Lung microvascular endothelial cell (primary cell): ENCODE measurements at regions not wholly inside any gene's neighbourhood (a gene's known extent, or its start where the extent isn't known, plus 50 kb on each side); places are given as distances from the start of the nearest gene placed in this dataset.
A peak's percentile ranks its signal among the peaks of the same experiment; 100 is the strongest.

Experiments
- DNase-seq, 2 donors: peaks; one replicate each; pipeline versions ENCODE4 v3.0.0 to v3.0.0-alpha.2; 2010; ENCODE audit warnings: low read depth in 2 of 2

DNA sequence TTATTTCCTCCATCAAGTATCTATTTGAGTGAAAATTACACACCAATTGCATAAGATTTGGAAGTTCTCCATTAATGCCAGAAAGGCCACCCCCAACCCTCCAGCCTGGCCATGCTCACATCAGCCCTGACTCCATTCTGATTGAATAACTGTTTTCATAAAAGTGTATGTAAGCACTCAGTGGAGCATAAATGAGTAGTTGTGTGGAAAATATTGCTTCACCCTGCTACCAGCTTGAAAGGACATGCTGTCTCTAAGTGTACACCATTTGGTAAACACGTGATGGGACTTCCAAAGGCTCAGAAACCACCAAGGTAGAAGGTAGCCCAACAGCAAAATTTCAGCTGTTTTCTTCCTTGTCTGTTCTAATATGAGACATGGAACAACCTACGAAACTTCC, 393.8 kb downstream of the ZNF385D start:
- DNase-seq, result no peak

DNA sequence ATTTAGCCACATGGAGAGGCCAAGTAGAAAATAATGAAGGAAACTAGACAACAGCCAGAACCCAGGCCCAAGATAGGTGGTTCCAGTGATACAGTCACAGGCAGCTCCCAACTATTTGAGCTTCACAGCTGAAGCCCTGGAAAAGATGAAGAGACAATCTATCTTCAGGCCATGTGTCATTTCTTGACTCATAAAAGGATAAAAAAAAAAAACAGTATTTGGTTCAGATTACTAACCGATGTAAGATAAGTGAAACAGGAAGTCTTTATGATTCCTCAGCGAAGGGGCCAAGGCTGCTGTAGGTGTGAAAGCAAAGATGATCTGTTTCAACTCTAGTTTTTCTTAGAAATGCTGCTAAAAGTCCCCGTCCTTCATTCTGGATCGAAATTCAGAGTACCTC, 394.6 kb downstream of the ZNF385D start:
- DNase-seq, result no peak

DNA sequence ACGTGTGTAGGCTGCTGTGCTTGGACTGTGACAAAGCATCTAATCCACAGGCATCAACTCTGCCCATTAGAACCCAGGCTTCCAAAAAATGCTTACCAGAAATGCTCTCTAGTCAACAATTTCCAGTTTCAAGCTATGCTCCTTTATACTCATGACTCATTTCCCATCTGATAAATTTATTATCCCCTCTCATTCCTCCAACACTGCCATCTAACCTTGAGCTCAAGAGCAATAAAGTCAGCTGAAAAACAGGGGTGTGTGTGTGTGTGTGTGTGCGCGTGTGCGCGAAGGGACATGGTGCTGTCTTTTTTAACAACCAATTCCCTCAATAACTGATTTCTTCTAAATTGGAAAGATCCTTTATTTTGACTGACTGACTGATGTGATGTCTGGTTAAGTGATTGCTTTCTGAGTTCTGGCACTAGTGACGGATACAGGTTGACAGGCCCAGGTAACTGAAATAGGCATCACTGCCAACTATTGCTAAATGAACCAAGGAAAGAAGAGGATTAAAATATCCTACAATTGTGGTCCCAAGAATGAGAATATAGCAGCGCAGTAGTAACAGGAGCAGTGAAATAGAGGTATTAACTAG, 405.5 kb downstream of the ZNF385D start:
- DNase-seq, result no peak

DNA sequence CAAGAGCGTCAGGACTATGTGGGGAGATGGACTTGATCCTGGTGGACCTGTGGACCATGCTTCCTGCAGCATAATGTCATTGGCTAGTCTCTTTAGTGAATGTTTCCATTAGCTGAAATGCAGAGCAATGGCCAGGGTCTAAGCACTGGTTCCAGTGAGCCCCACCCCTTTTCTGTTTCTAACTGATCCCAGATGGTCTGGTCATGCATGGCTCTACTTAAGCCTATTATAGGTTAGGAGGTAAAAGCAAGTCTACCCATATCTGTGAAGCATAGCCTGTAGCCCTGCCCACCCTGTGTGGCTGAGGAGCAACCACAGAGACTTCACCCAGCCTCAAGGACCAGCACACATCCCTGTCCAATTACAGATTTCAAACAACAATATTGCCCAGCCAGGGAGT, 419.2 kb downstream of the ZNF385D start:
- DNase-seq, result no peak

DNA sequence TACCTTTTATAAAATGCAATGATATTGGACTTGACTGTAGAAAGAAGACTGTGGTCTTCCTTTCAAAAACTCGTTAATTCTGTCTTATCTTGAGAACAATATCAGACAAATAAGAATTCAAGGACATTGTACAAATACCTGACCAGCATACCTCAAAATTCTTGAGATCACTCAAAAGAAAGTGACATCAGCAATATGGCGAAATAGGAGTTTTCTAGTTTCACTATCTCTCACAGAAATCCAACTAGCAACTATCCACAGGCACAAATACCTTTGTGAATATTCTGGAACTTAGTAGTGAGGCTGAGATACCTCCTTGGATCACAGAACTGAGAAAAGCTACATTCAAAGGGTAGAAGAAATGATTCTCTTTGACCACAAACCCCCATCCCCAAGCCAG, 419.7 kb downstream of the ZNF385D start:
- no peak for DNase-seq

DNA sequence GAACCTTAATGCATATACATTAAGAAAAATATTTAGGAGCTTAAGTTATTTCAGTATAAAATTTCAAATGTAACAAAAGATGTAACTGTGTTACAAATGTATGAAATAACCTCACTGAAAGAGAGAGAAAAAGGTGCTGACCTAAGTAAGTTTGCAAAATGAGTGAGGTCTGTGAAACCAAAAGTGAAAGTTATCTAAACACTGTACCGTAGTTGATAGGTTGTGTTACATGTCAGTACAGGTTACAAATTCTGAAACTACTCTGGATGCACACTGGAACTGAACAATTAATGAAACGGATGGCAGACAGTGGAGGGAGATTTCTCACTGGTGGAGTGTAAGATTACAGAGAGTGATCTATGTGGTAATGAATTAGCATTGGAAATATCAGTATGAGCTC, 420.7 kb downstream of the ZNF385D start:
- peak in 1 of 2 donors; percentile 20 for DNase-seq

DNA sequence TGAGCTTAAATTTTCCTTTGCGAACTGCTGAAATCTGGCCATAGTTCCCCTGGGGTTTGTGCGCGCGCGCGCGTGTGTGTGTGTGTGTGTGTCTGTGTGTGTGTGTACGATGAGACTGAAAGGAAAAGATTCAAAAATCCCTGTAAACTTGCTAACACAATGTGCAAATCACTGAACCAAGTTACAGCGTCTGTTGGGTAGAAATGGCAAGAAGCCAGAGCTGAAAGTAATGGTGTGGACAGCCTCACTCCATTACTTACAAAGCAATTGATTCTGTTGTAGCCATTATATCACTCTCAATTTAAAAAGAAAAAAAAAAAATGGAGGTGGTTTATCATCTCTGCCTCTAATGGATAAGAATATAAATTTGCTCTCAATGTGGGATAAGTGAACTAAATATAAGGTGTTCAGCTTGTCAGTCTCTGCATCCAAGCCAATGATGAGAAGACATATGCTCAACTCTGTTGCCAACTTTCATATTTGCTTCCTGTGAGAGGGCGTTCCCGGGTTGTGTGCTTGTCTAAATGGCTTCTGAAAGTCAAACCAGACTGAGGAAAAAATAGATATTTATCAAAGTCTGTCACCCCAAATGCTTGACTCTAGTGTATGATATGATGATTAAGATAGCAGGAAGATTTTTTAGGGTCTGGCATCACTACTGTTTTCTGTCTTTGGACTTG, 422.2 kb downstream of the ZNF385D start:
- DNase-seq, result no peak

DNA sequence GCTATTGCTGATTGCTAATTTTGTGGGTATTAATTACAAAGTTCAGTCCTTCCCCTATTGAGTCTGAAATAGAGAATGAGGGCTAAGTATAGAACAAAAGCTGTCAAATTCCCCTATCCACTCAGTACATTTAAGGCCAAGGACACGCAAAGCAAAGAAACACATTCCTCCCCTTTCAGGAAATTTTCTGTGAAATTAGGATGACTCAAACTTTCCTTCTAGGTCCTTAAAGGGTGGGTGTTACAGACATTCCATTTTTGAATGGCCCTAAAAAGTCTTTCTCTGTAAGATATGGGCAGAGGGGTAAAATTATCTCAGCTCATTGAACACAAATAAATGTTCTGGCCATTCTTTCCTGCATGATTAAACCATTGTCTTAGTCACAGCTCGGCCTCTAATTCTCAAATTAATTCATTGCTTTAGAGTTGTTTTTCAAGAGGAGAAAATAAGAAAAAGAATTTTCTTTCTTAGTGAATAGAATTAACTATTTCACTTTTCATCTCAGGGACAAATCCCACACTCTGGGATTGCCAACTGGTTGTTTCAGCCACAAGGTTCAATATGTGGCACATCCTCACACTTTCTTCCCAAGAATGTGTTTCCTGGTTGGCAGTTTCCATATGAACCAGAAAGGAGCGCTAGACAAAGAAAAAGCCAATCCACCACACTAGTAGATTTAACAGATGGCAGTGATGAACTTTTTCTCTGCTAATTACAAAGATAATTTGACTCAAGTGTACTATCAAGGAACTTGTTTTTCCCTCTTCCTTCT, 424.1 kb downstream of the ZNF385D start:
- DNase-seq, result no peak

DNA sequence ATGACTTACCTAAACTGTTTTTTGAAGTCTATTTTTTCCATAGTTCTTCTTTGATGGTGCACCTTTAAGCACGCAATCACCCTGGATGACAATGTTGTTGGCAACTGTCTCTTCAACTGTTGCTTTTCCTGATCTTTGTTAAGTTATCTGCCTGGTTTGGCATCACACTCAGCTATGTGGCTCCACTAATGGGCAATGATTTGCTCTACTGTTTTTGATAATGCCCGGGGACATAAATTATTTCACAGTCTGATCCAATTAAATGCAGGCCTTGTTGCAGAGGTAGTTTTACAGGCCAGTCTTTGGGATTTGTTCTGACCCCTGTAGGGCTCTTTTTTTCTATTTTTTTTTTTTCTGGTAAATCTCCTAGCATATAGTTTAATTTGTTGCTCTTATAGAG, 436.3 kb downstream of the ZNF385D start:
- no peak for DNase-seq

DNA sequence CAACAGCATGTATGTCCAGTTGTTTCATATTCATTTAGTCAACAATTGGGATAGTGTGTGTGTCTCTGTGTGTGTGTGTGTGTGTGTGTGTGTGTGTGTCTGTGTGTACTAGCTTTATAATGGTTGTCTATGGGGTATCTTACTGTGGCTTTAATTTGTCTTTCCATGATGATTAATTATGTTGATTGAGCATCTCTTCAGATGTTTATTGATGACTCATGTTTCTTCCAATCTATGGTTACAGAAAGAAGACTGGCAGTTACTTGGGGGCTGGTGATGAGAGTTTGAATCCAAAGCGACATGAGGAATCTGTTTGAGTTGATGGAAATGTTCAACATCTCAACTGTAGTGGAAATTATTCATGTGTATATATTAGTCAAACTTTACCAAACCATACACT, 440.1 kb downstream of the ZNF385D start:
- DNase-seq, result no peak

DNA sequence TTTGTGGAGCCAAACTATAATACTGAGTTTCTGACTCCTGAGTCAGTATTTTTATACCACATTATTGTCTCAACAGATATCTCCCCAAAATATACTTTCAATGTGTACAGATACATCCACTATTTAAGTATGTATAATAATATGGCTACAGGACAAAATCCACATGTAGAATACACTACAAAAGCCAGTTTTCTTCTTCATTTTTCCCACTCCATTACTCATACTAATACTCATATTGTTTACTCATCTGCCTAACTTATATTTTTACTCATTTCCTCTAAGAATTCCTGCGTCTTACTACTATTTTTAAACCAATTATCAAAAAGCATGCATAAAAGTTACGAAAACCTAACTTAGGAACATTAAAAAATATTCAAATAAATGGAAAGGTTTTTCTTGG, 440.8 kb downstream of the ZNF385D start:
- DNase-seq, result no peak

DNA sequence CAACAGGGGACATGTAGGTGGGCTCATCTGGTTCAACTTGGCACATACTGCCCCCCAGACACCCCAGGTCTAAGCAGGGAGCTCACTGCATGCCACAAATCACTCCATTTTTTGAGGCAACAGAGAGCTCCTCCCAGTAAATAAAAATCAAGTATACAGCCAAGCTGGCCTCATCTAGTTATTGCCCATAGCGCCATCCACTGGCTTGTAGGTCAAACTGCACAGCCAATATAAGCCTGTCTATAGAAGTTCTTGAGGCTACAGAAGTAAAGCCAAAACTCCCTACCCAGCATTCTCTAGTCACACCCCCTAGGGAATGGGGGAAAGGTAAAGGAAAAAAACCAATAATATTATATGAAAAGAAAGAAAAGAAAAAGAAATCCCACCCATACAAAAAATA, 453.7 kb downstream of the ZNF385D start:
- no peak for DNase-seq

DNA sequence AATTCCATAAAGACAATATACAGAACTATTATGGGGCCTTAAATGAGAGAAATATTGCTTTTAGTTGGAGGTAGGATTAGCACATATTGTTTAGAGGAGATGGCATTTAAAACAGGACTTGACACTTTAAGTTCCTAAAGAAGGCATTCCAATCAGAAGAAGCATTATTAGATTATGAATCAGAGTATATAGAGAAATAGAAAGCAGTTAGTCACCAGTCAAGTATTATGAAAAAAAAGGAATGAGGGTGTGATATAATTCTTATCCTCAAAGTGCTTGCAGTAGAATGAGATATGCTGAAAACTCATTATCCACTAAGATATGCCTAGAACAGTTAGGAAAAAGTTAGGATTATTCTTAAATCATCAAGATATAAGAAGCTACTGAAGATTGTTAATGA, 456.2 kb downstream of the ZNF385D start:
- no peak for DNase-seq

DNA sequence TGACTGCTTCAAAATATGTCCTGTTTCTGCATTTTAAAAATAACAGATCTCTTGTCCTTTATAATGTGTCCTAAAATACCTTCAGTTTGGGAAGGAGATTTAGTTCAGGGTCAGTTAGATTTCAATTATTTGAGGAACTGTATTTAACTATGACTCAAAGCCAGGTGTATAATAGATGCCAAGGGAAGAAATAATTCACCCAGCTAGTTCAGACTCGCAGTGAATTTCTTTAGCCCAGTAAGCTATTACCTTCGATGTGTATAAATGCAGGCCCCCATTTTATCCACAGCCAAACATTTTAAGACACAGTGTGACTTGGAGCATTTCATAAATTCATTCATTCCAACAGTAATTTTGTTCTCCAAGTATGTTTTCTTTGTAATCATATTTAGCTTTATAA, 458.0 kb downstream of the ZNF385D start:
- DNase-seq, result no peak

DNA sequence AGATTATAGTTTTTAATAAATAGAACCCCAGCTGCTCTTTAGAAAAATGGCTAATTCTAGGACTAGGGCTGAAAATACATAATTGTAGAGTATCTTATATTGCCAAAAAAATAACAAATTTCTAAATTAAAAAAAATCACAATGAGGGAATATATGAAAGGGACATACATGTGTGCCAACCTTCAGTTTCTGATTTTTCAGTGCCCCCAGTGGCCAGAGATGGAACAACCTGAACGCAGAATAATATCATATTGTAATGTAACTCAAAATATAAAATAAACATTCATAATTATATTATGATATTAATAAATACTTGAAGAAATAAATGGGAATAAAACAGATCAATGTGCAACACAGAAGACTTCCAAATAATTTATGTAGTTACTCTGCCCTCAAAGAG, 460.5 kb downstream of the ZNF385D start:
- no peak for DNase-seq

DNA sequence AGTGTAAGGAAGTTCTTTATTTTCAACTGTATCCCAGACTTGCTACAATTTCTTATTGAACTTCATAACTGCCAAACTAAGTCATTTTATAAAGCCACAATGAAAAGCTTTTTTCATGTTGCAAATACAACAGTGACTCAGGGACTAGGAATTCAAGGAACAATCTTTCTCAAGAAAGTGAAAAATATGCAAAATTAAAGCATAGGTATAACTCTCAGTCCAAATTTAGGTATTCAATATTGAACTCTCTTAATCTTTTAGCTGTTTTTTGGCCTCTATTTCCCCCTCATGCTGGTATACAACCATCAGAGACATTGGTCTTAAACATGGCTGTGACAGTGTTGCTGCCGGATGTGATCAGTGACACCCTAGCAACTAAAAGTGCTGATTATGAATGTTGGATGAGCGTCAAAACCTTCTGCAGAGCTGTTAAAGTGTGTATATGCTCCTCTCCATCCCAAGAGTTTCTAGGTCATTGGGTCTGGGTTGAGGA, 476.9 kb downstream of the ZNF385D start:
- no peak for DNase-seq

DNA sequence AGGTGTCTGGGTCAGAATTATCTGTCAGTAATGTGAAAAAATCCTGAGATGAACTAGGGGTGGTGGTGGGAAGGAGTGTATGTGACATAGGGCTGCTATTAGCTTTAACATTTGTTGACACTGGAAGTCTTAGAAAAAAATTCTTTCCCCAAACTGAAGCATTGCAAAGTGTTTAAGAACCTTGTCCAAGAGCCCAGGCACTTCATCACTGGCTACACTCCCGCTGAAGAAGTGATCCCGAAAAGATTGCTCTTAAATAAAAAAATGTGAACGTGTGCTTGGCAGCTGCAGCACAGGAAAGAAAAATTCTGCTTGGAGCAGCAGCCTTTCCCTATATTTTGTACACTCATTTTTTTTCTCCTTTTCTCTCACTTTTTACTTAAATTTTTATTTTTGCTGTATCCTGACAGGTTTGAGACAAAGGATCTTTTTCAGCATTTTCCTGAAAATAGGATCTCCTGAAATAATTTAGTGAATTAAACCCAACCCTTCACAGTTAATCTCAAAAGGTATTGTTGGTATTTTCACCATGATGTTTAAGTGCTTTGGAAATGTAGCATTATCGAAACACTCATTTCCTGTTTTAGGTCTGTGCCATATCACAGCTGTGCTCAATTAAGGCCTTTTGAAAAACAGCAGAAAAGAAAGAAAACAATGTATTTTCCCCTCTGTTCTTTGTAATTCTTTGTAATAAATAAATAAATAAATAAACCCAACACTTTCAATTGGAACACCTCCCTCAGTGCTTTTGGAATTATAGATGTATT, 477.6 kb downstream of the ZNF385D start:
- no peak for DNase-seq

DNA sequence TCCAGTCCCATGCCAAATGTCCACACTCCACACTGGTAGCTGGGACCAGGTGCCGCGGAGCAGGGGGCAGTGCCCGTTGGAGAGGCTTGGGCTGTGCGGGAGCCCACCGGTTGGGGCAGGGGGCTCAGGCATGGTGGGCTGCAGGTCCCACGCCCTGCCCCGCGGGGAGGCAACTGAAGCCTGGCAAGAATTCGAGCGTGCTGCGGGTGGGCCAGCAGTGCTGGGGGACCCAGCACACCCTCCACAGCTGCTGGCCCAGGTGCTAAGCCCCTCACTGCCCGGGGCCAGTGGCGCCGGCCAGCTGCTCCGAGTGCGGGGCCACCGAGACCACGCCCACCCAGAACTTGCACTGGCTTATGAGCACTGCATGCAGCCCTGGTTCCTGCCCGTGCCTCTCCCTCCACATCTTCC, 479.4 kb downstream of the ZNF385D start:
- DNase-seq, result no peak

DNA sequence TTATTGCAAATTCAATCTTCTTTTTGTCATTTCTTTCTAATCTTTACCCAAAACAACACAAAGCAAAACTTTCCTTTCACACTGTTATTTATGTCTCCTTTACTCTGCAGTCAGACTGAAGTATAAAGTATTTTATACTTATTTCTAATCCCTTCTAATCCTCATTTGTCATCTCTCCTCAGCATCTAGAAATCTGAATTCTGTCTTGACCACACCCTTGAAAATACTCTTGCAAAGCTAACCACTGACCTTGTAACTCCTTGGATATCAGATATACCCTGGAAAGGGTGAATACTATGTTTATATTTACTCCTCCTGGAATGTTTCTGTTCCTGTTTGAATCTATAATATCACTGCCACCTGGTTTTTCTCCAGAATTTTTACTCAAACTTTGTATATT, 481.1 kb downstream of the ZNF385D start:
- DNase-seq, result no peak

DNA sequence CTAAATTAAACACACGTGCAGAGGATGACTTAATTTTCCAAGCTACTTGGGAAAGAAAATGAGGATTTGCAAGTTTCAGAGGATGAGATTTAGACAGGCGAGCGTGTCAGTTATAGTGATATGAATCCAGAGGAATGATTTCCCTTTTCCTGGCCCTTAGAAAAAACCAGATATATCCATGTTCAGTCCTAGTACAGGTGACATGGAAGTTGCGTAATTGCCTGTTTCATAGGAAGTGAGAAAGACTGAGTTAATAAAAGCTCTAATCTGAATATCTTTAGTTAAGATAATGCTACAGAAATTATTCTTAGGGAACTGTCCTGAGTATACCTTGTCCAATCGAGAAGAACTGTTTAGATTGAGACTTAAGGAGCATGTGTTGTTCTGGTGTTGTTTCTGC, 490.5 kb downstream of the ZNF385D start:
- no peak for DNase-seq

DNA sequence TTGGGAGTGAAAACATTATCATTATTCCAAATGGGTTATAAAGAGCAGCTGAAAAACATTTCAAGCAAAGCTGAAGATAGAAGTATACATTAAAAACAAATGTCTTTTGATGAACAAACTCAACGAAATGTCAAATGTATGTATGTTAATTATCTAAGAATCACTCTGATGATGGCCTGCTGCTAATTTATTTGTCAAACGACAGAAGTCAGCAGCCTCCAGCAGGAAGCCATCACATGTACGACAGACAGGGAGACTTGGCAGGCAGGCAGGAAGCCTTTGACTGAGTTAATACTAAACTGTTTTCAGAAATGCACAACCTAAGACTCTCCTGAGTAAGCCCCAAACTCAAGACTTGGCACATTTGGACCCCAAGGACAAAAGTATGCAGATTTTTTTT, 491.1 kb downstream of the ZNF385D start:
- DNase-seq, result no peak

DNA sequence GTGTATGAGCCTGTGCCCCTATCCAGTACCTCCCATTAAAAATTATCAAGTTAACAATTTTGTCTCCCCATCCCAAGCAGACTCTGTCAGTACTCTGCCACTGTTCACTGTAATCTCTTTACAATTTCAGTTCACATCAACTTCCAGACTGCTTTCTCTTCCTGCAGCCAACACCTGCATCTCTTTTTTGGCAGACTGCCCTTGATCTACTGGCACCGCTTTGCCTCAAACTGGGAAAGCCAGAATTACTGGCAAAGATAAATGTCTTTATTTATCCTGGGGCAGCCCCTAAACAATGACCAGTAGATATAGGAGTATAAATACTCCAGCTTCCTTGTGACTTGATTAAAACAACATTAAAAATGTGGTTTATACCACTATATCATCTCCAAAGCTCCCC, 494.1 kb downstream of the ZNF385D start:
- no peak for DNase-seq
